CD4-positive, CD25-positive, alpha-beta regulatory T cell (primary cell): ENCODE measurements at regions not wholly inside any gene's neighbourhood (a gene's known extent, or its start where the extent isn't known, plus 50 kb on each side); places are given as distances from the start of the nearest gene placed in this dataset.

ENCODE experiments used
- ATAC-seq, 2 donors: fragments of 150-1000 bp; cut with Tn5 transposase; one replicate each; pipeline ENCODE4 v1.10.0; 2021; ENCODE audit warnings: low read depth in 2 of 2, moderate number of reproducible peaks in 2 of 2, moderate library complexity in 1 of 2
- DNase-seq, 3 donors: peaks; one replicate each; pipeline versions ENCODE4 v3.0.0 to v3.0.0-alpha.2; 2012 to 2022; ENCODE audit warnings: mixed read lengths in 1 of 3
- H3K27ac ChIP-seq: one replicate; pipeline ENCODE4 v1.7.0; 2013; ENCODE audit warnings: mild to moderate bottlenecking, low read length; ENCODE audit not compliant: insufficient read depth, poor library complexity, severe bottlenecking
- H3K27me3 ChIP-seq: one replicate; pipeline ENCODE4 v1.7.0; 2013; ENCODE audit warnings: low read length; ENCODE audit not compliant: control insufficient read depth, insufficient read depth
- H3K36me3 ChIP-seq: one replicate; pipeline ENCODE4 v1.7.0; 2013; ENCODE audit warnings: mild to moderate bottlenecking, low read length, moderate library complexity; ENCODE audit not compliant: control insufficient read depth, insufficient read depth
- H3K4me1 ChIP-seq: 2 replicates; pipeline ENCODE4 v1.7.0; 2013; ENCODE audit warnings: mild to moderate bottlenecking, low read length; ENCODE audit not compliant: insufficient read depth, control insufficient read depth, poor library complexity, severe bottlenecking
- H3K4me3 ChIP-seq: one replicate; pipeline ENCODE4 v1.7.0; 2013; ENCODE audit warnings: low read depth, mild to moderate bottlenecking, low read length, moderate library complexity
- H3K9me3 ChIP-seq, 2 experiments: 1 replicate in 1 of 2; 2 replicates in 1 of 2; pipeline ENCODE4 v1.7.0; 2013; ENCODE audit warnings: low read length in 2 of 2, mild to moderate bottlenecking in 1 of 2, moderate library complexity in 1 of 2; ENCODE audit not compliant: control insufficient read depth in 2 of 2
- H3K27ac Mint-ChIP-seq, 3 donors: one replicate each; pipeline ENCODE4 v1.8.0; 2020 to 2022; ENCODE audit warnings: mild to moderate bottlenecking in 3 of 3, mixed read lengths in 3 of 3, moderate library complexity in 2 of 3
- H3K27me3 Mint-ChIP-seq: one replicate; pipeline ENCODE4 v1.8.0; 2022; ENCODE audit warnings: mild to moderate bottlenecking, mixed read lengths
- H3K36me3 Mint-ChIP-seq: one replicate; pipeline ENCODE4 v1.8.0; 2020; ENCODE audit warnings: mixed read lengths
- H3K4me1 Mint-ChIP-seq, 4 donors: one replicate each; pipeline ENCODE4 v1.8.0; 2020 to 2022; ENCODE audit warnings: mixed read lengths in 4 of 4, mild to moderate bottlenecking in 1 of 4
- H3K4me3 Mint-ChIP-seq, 4 donors: one replicate each; pipeline ENCODE4 v1.8.0; 2020 to 2022; ENCODE audit warnings: mild to moderate bottlenecking in 4 of 4, mixed read lengths in 4 of 4, moderate library complexity in 3 of 4
- H3K9me3 Mint-ChIP-seq, 7 donors: one replicate each; pipeline ENCODE4 v1.8.0; 2020 to 2022; ENCODE audit warnings: mixed read lengths in 7 of 7, mild to moderate bottlenecking in 3 of 7, moderate library complexity in 2 of 7

DNA sequence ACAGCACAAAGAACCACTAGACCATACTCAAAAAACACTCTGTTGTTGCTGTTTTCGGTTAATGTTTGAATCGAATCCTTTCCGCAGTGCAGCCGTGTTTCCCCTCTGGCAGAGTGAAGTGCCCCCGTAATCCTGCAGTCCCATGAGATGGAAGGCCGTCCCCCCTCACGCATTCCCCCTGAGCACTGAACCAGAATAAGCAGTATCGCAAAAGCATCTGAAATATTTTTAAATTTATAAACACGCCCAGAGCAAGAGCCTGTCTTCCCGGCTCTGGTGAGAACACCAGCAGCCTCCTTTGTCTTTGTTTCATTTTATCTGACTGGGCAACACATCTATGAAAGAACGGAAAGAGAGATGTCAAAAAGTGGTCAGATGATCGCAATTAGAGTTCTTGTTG lies 121.0 kb upstream of the ADAMTS18 start:
- H3K36me3 Mint-ChIP-seq = no peaks in the 10 kb centered on the region
- H3K9me3 ChIP-seq = no peaks in the 10 kb centered on the region
- H3K27me3 ChIP-seq = no peaks in the 10 kb centered on the region
- no peak overlapping the region for H3K4me3 ChIP-seq
- H3K4me3 Mint-ChIP-seq = no peak overlapping the region
- no peaks in the 10 kb centered on the region for H3K4me1 Mint-ChIP-seq
- H3K36me3 ChIP-seq = no peaks in the 10 kb centered on the region
- H3K27me3 Mint-ChIP-seq = no peaks in the 10 kb centered on the region
- no peak overlapping the region for H3K27ac Mint-ChIP-seq
- no peaks in the 10 kb centered on the region for H3K9me3 Mint-ChIP-seq
- H3K27ac ChIP-seq = no peak overlapping the region
- DNase-seq (no peak), ATAC-seq (no peak)
- H3K4me1 ChIP-seq = no peaks in the 10 kb centered on the region

DNA sequence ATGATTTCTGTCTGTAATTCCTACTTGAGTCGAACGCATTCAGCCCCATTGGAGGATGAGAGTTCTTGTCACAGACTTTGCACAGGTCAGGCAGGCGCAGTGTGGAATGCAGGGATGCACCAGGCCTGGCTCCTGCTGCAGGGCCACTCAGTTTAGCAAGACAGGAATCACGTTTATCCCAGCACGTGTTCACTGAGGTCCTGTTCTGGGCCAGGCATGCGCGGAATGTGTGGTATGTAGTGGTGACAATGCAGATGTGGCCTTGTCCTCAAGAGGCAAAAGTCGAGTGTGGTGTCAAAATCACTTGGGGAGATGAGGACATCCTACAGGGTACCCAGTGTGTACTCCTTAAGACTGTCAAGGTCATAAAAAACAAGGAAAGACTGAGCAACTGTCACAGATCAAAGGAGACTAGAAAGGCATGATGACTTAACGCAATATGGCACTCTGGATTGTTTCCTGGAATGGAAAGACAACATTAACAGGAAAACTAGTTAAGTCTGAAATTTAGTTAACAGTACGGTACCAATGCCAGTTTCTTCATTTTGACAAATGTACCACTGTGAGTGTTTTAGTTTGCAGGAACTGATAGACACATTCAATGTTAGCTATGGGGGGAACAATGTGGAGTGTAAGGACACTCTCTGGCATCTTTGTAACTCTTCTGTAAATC lies 121.5 kb upstream of the ADAMTS18 start:
- ATAC-seq (no peak), DNase-seq (no peak)
- Mint-ChIP-seq H3K9me3 (no peaks in the 10 kb centered on the region), H3K27me3 (no peaks in the 10 kb centered on the region), H3K27ac (no peak overlapping the region), H3K36me3 (no peaks in the 10 kb centered on the region), H3K4me1 (no peaks in the 10 kb centered on the region), H3K4me3 (no peak overlapping the region)
- Histone ChIP-seq H3K36me3 (no peaks in the 10 kb centered on the region), H3K4me3 (no peak overlapping the region), H3K9me3 (no peaks in the 10 kb centered on the region), H3K27ac (no peak overlapping the region), H3K27me3 (no peaks in the 10 kb centered on the region), H3K4me1 (no peaks in the 10 kb centered on the region)

DNA sequence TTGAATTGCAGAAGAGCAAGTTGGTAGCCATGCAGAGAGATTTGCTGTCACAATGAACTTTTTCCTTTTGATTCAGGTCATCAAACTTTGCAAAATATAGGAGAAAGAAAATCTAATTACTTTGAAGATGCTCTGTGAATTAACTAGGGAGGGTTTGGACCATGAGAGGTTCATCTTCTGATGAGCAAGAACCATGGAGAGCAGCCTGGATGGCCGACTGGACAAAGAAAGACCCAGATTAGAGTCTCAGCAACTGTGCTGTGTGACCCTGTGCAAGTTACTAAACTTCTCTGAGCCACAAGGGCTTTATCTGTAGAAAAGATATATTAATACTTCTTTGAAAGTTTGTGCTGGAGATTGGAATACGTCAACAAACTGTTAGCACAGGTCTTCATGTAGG lies 122.6 kb upstream of the ADAMTS18 start:
- H3K27ac ChIP-seq = no peak overlapping the region
- H3K9me3 Mint-ChIP-seq = no peaks in the 10 kb centered on the region
- H3K27me3 Mint-ChIP-seq = peaks cover 3% of the 10 kb centered on the region
- ATAC-seq = no peak
- no peak overlapping the region for H3K4me3 ChIP-seq
- H3K4me1 Mint-ChIP-seq = no peaks in the 10 kb centered on the region
- H3K4me1 ChIP-seq = no peaks in the 10 kb centered on the region
- no peaks in the 10 kb centered on the region for H3K36me3 Mint-ChIP-seq
- no peak overlapping the region for H3K4me3 Mint-ChIP-seq
- H3K9me3 ChIP-seq = no peaks in the 10 kb centered on the region
- no peak for DNase-seq
- H3K27ac Mint-ChIP-seq = no peak overlapping the region
- H3K36me3 ChIP-seq = no peaks in the 10 kb centered on the region
- H3K27me3 ChIP-seq = no peaks in the 10 kb centered on the region

DNA sequence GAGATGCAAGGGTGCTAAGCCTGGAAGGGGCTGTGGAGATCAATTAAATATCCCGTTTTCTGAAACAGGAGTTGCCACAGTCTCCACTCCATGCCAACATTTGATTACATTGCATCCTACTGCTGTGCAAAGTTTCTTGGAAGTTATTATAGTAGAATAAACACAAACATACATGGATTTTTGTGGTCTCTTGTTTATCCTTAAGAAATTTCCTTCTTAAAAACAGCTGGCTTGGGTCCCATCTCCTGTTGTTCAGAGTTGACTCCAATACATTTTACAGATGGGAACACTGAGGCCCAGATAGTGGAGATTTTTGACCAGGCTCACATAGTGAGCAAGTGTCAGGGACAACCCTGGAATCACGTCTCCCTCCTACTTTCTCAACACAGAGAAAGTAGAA lies 124.0 kb upstream of the ADAMTS18 start:
- Mint-ChIP-seq H3K27ac (no peak overlapping the region), H3K36me3 (no peaks in the 10 kb centered on the region), H3K27me3 (peaks cover 10% of the 10 kb centered on the region), H3K4me1 (no peaks in the 10 kb centered on the region), H3K9me3 (peaks cover 0 to 3% (median 0%) of the 10 kb centered on the region in 7 donors), H3K4me3 (no peak overlapping the region)
- no peak overlapping the region for H3K4me3 ChIP-seq
- H3K4me1 ChIP-seq = no peaks in the 10 kb centered on the region
- no peaks in the 10 kb centered on the region for H3K9me3 ChIP-seq
- ATAC-seq = no peak
- no peak for DNase-seq
- no peaks in the 10 kb centered on the region for H3K27me3 ChIP-seq
- H3K36me3 ChIP-seq = no peaks in the 10 kb centered on the region
- H3K27ac ChIP-seq = no peak overlapping the region

DNA sequence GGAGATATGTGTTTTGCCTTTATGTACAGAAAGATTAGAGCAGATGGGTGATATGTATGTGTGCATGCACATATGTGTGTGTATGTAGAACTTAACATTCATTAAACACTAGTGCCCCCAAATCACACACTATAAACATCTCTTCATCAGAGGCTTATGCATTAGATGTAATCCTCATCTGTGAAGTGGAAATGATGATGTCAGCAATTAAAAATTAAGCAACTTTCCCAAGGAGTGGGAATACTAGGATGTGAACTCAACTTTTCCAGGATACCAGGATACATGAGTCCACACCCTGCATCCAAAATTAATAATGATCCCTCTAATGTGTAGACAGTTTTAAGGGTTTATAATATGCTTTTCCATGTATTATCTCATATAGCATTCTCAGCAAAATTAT lies 127.7 kb upstream of the ADAMTS18 start:
- Histone ChIP-seq H3K27me3 (no peaks in the 10 kb centered on the region), H3K27ac (no peak overlapping the region), H3K4me3 (no peak overlapping the region), H3K36me3 (no peaks in the 10 kb centered on the region), H3K4me1 (no peaks in the 10 kb centered on the region), H3K9me3 (no peaks in the 10 kb centered on the region)
- H3K4me1 Mint-ChIP-seq = no peaks in the 10 kb centered on the region
- peaks cover 10% of the 10 kb centered on the region for H3K27me3 Mint-ChIP-seq
- H3K9me3 Mint-ChIP-seq = peaks cover 0 to 3% (median 0%) of the 10 kb centered on the region in 7 donors
- no peak for DNase-seq
- ATAC-seq = no peak
- no peaks in the 10 kb centered on the region for H3K36me3 Mint-ChIP-seq
- H3K4me3 Mint-ChIP-seq = no peak overlapping the region
- no peak overlapping the region for H3K27ac Mint-ChIP-seq

DNA sequence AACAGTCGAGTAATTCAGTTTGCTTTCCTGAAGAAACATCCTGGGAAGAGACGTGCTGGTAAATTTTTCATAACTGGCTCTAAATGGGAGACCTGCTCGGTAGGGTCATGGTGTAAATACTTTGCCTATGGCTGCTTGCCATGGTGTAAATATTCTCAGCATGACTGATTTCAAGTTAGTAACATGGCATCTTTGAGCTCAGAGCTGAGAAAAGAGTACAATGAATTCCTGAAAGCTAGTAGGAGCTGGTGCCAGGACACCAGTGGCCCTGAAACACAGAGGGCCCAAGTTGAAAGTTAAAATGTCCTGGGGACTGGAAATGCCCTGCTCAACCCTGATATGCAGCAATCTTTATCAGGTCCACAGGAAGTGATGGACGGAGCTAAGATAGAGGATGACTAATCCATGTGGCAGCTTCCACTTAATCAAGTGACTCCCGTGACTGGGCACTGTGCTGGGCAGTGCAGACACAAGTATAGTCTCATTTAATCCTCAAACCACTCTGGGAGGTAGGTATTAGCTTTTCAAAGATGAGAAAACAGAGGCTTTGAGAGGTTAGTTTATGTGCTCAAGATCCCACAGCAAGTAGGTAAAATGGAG lies 130.1 kb upstream of the ADAMTS18 start:
- Mint-ChIP-seq H3K27ac (no peak overlapping the region), H3K36me3 (no peaks in the 10 kb centered on the region), H3K4me3 (no peak overlapping the region), H3K4me1 (no peaks in the 10 kb centered on the region), H3K9me3 (peaks cover 0 to 3% (median 0%) of the 10 kb centered on the region in 7 donors), H3K27me3 (peaks cover 10% of the 10 kb centered on the region)
- Histone ChIP-seq H3K36me3 (no peaks in the 10 kb centered on the region), H3K27me3 (no peaks in the 10 kb centered on the region), H3K9me3 (no peaks in the 10 kb centered on the region), H3K27ac (no peak overlapping the region), H3K4me1 (no peaks in the 10 kb centered on the region), H3K4me3 (no peak overlapping the region)
- ATAC-seq (no peak), DNase-seq (no peak)

DNA sequence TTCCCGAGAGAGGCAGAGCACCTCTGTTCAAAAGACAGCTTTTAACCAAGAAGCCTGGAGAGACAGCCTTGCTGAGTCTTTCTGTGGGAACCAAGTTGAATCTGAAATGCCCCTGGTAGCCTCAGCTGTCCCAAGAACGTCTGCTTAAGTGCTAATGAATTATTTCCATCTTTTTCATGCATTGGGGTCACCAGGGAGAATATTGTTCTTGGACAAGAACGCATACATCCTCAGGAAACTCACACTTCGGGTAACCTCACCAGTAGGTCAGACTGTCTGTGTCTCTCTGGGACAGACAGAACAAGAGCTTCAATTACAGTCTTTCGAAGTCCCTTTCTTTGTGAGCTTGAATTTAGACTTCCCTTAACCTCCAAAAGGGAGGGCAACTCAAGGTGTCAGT lies 134.6 kb upstream of the ADAMTS18 start:
- no peak for ATAC-seq

DNA sequence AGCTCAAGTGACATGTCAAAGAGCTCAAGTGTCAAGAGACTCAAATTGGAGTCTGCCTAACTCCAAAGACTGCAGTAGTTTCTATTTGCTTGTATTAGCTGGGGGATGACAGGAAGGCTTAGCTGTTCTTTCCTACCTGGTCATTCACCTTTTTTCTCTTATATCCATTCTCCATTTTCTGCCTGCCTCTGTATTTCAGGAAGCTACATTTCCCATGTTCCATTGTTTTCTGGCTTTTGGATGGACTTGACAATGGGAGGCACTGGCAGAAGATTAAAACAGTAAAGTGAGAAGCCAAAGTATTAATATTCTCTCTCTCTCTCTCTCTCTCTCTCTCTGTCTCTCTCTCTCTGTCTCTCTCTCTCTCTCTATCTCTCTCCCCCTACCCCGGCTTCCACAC lies 135.7 kb upstream of the ADAMTS18 start:
- H3K4me3 ChIP-seq = no peak overlapping the region
- H3K4me1 Mint-ChIP-seq = no peaks in the 10 kb centered on the region
- no peak overlapping the region for H3K4me3 Mint-ChIP-seq
- no peaks in the 10 kb centered on the region for H3K4me1 ChIP-seq
- H3K36me3 Mint-ChIP-seq = no peaks in the 10 kb centered on the region
- DNase-seq (no peak), ATAC-seq (no peak)
- H3K27ac ChIP-seq = no peak overlapping the region
- peaks cover 2% of the 10 kb centered on the region for H3K27me3 ChIP-seq
- no peaks in the 10 kb centered on the region for H3K9me3 ChIP-seq
- no peak overlapping the region for H3K27ac Mint-ChIP-seq
- H3K9me3 Mint-ChIP-seq = peaks cover 0 to 2% (median 0%) of the 10 kb centered on the region in 7 donors
- peaks cover 8% of the 10 kb centered on the region for H3K27me3 Mint-ChIP-seq
- no peaks in the 10 kb centered on the region for H3K36me3 ChIP-seq

More for the DNA sequence above, 134.6 kb upstream of the ADAMTS18 start:
- Histone ChIP-seq H3K36me3 (no peaks in the 10 kb centered on the region), H3K27ac (no peak overlapping the region), H3K4me3 (no peak overlapping the region), H3K4me1 (no peaks in the 10 kb centered on the region), H3K9me3 (no peaks in the 10 kb centered on the region), H3K27me3 (no peaks in the 10 kb centered on the region)
- Mint-ChIP-seq H3K27me3 (peaks cover 8% of the 10 kb centered on the region), H3K4me1 (no peaks in the 10 kb centered on the region), H3K36me3 (no peaks in the 10 kb centered on the region), H3K4me3 (no peak overlapping the region), H3K9me3 (no peaks in the 10 kb centered on the region), H3K27ac (no peak overlapping the region)
- DNase-seq = no peak
